SK-N-SH treated with all-trans-retinoic acid at 6 μM for 48 hours (cell line): ENCODE measurements at regions not wholly inside any gene's neighbourhood (a gene's known extent, or its start where the extent isn't known, plus 50 kb on each side); places are given as distances from the start of the nearest gene placed in this dataset.

Source experiments
- ATAC-seq: fragments of 200-7000 bp; cut with Tn5 transposase; 3 replicates; pipeline ENCODE4 v1.9.1; 2020; ENCODE audit warnings: mild to moderate bottlenecking, moderate library complexity
- ARNTL ChIP-seq: fragments of 450-650 bp; formaldehyde crosslinking; IDR thresholded peaks from 2 replicates; pipeline ENCODE4 v1.5.0; 2020; ENCODE audit warnings: low read depth, mild to moderate bottlenecking, moderate library complexity, borderline replicate concordance
- BACH2 ChIP-seq: fragments of 250-450 bp; sonication (Bioruptor Pico); IDR thresholded peaks from 2 replicates; pipeline ENCODE4 v1.9.0; 2021; ENCODE audit warnings: mild to moderate bottlenecking, borderline replicate concordance
- CSDC2 ChIP-seq: fragments of 250-450 bp; sonication (Bioruptor Pico); IDR thresholded peaks from 2 replicates; pipeline ENCODE4 v1.5.0; 2020; ENCODE audit warnings: mild to moderate bottlenecking, moderate library complexity
- ESRRG ChIP-seq: fragments of 250-450 bp; sonication (Bioruptor Pico); IDR thresholded peaks from 2 replicates; pipeline ENCODE4 v1.6.1; 2021; ENCODE audit warnings: mild to moderate bottlenecking
- GLIS3 ChIP-seq: fragments of 250-450 bp; sonication (Bioruptor Pico); IDR thresholded peaks from 2 replicates; pipeline ENCODE4 v1.5.0; 2020; ENCODE audit warnings: mild to moderate bottlenecking, moderate library complexity
- ISL1 ChIP-seq: fragments of 250-450 bp; sonication (Bioruptor Pico); IDR thresholded peaks from 2 replicates; pipeline ENCODE4 v2.1.2; 2022; ENCODE audit warnings: mild to moderate bottlenecking, moderate library complexity
- PATZ1 ChIP-seq: fragments of 250-450 bp; sonication (Bioruptor Pico); IDR thresholded peaks from 2 replicates; pipeline ENCODE4 v1.8.0; 2020; ENCODE audit warnings: mild to moderate bottlenecking, moderate library complexity, borderline replicate concordance
- PPARA ChIP-seq: fragments of 250-450 bp; sonication (Bioruptor Pico); IDR thresholded peaks from 2 replicates; pipeline ENCODE4 v1.5.0; 2020; ENCODE audit warnings: mild to moderate bottlenecking, borderline replicate concordance
- RARB ChIP-seq: fragments of 250-450 bp; sonication (Bioruptor Pico); IDR thresholded peaks from 2 replicates; pipeline ENCODE4 v1.8.0; 2021; ENCODE audit warnings: mild to moderate bottlenecking, moderate library complexity
- SNAI2 ChIP-seq: fragments of 250-450 bp; sonication (Bioruptor Pico); IDR thresholded peaks from 2 replicates; pipeline ENCODE4 v1.5.0; 2020; ENCODE audit warnings: mild to moderate bottlenecking, moderate library complexity
- TCF4 ChIP-seq: fragments of 250-450 bp; sonication (Bioruptor Pico); IDR thresholded peaks from 2 replicates; pipeline ENCODE4 v1.8.0; 2021; ENCODE audit warnings: mild to moderate bottlenecking, moderate library complexity, borderline replicate concordance
- TOX ChIP-seq: fragments of 250-450 bp; sonication (Bioruptor Pico); IDR thresholded peaks from 2 replicates; pipeline ENCODE4 v1.8.0; 2021; ENCODE audit warnings: mild to moderate bottlenecking, moderate library complexity, borderline replicate concordance
- ZFP3 ChIP-seq: fragments of 250-450 bp; sonication (Bioruptor Pico); IDR thresholded peaks from 2 replicates; pipeline ENCODE4 v1.5.0; 2020; ENCODE audit warnings: mild to moderate bottlenecking, moderate library complexity
- ZFP30 ChIP-seq: fragments of 450-650 bp; formaldehyde crosslinking; IDR thresholded peaks from 2 replicates; pipeline ENCODE4 v1.5.0; 2022; ENCODE audit warnings: mild to moderate bottlenecking, moderate library complexity
- ZNF565 ChIP-seq: fragments of 450-650 bp; formaldehyde crosslinking; conservative IDR thresholded peaks from 2 replicates; pipeline ENCODE4 v1.5.0; 2020; ENCODE audit warnings: low read depth, mild to moderate bottlenecking, moderate library complexity
- ZNF70 ChIP-seq: fragments of 450-650 bp; formaldehyde crosslinking; IDR thresholded peaks from 2 replicates; pipeline ENCODE4 v1.5.0; 2020; ENCODE audit warnings: mild to moderate bottlenecking, moderate library complexity
- ZNF8 ChIP-seq: fragments of 450-650 bp; formaldehyde crosslinking; IDR thresholded peaks from 2 replicates; pipeline ENCODE4 v1.5.0; 2020; ENCODE audit warnings: mild to moderate bottlenecking, moderate library complexity
- TF ChIP-seq, protein P1 (sequence below): fragments of 250-450 bp; sonication (Bioruptor Pico); IDR thresholded peaks from 2 replicates; pipeline ENCODE4 v1.5.1; 2020; ENCODE audit warnings: low read depth, mild to moderate bottlenecking, moderate library complexity
- TF ChIP-seq, protein P2 (sequence below): fragments of 250-450 bp; sonication (Bioruptor Pico); IDR thresholded peaks from 2 replicates; pipeline ENCODE4 v1.8.0; 2021; ENCODE audit warnings: low read depth, mild to moderate bottlenecking, moderate library complexity, borderline replicate concordance
- TF ChIP-seq, protein P3 (sequence below): fragments of 250-450 bp; sonication (Bioruptor Pico); IDR thresholded peaks from 2 replicates; pipeline ENCODE4 v1.5.0; 2020; ENCODE audit warnings: mild to moderate bottlenecking, moderate library complexity
- TF ChIP-seq, protein P4 (sequence below): fragments of 250-450 bp; sonication (Bioruptor Pico); IDR thresholded peaks from 2 replicates; pipeline ENCODE4 v1.5.1; 2021; ENCODE audit warnings: mild to moderate bottlenecking, moderate library complexity

DNA sequence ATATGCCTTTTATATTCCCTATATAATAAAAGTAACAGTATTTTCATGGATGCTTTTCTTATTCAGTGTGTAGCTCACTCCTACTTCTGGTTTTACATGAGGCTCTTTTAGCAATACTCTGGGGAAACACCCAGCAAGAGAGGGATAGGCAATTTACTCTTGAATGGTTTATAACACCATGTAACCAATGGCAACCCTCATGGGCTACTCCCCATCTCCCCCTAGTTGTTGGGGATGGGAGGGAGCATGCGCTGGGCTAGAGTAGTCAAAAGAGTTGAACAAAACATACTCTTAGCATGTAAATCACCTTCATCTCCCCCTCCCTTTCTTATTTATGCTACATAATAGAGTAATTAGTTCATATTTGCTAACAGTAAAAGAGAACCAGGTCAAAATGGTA, 140.1 kb upstream of the LRFN2 start (continued):
- TF ChIP-seq, protein P1, sequence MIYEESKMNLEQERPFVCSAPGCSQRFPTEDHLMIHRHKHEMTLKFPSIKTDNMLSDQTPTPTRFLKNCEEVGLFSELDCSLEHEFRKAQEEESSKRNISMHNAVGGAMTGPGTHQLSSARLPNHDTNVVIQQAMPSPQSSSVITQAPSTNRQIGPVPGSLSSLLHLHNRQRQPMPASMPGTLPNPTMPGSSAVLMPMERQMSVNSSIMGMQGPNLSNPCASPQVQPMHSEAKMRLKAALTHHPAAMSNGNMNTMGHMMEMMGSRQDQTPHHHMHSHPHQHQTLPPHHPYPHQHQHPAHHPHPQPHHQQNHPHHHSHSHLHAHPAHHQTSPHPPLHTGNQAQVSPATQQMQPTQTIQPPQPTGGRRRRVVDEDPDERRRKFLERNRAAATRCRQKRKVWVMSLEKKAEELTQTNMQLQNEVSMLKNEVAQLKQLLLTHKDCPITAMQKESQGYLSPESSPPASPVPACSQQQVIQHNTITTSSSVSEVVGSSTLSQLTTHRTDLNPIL (CRISPR knock-in tag), result no peak

DNA sequence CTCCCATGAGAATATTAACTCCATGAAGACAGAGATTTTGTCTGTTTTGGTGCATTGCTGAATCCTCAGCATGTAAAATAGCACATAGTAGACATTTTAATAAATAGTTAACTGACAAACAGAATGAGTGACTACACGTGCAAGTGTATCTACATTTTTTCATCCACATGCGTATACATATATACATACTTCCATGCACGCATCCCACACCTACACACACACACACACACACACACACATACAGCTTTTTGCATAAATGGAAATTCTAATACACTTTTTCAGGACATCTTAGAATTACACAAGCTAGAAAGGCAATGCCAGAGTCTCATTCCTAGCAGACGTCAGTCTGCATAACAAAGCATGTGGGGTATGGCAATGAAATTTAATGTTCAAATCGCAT, 139.7 kb upstream of the LRFN2 start:
- TF ChIP-seq SNAI2 (CRISPR knock-in tag) (no peak), ISL1 (CRISPR knock-in tag) (no peak), RARB (no peak), BACH2 (CRISPR knock-in tag) (no peak), PATZ1 (CRISPR knock-in tag) (no peak), CSDC2 (CRISPR knock-in tag) (no peak)
- TF ChIP-seq, all 23 proteins: peak for 0
- no peak for ATAC-seq

DNA sequence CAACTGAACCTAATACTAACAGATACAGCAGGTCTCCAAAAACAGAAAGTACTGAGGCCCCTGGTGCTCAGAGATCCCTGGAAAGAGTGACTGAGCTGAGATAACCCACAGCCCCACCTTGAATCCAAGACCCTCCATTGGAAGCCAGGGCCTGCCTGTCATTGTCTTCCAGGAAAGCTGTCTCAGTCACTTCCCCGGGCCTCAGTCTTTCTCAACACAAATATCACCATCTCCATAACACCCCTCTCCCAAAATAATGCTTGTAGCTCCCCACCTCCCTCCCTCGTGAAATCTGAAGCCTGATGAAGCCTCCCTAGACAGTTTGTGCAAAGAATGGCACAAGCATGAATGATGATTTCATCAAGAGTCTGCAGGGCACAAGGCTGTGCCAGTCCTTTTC, 138.2 kb upstream of the LRFN2 start:
- TF ChIP-seq RARB (no peak), CSDC2 (CRISPR knock-in tag) (no peak), ESRRG (no peak), PPARA (CRISPR knock-in tag) (no peak), ZNF8 (CRISPR knock-in tag) (no peak)
- TF ChIP-seq, protein P1 (CRISPR knock-in tag), result no peak
- no peak for ATAC-seq

DNA sequence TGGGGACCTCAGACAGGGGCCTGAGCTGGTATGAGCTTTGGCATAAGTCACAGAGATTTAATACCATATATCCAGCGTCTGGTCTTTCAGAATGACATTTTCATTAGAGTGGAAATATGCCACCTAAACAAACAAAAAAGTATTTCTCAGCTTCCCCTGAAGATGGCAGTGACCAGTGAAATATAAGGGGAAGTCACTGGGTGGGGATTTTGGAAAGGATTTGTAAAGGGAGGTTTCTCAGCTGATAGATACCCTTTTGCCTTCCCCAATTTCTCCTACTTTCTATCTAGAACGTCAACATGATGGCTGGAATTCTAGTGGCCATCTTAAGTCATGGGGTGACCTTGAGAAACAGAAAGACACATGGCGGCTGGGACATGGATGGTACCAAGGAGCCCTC, 137.7 kb upstream of the LRFN2 start:
- TF ChIP-seq, protein P2, sequence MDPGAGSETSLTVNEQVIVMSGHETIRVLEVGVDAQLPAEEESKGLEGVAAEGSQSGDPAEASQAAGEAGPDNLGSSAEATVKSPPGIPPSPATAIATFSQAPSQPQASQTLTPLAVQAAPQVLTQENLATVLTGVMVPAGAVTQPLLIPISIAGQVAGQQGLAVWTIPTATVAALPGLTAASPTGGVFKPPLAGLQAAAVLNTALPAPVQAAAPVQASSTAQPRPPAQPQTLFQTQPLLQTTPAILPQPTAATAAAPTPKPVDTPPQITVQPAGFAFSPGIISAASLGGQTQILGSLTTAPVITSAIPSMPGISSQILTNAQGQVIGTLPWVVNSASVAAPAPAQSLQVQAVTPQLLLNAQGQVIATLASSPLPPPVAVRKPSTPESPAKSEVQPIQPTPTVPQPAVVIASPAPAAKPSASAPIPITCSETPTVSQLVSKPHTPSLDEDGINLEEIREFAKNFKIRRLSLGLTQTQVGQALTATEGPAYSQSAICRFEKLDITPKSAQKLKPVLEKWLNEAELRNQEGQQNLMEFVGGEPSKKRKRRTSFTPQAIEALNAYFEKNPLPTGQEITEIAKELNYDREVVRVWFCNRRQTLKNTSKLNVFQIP (CRISPR knock-in tag), result no peak
- TF ChIP-seq GLIS3 (no peak), PPARA (CRISPR knock-in tag) (no peak), ZNF70 (CRISPR knock-in tag) (no peak)

DNA sequence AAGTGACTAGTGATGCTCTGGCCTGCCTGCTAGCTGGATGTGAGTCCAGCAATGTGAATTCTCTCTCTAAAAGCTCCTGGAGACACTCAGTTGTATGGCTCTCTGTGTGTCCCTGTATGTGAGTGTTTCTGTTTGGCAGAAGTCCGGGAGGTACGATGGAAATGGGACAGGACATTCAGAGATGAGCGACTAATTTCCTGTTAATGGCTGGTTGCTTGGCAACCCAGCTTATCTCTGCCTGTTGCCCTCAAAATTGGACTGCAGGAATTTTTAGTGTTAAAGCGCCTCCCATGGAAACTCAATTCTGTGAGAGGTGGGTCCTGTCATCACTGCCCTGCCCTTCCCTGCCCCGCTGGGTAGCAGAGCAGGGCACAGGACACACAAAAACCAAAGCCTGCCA, 136.8 kb upstream of the LRFN2 start:
- ATAC-seq, result peak; percentile 13; the same call in 1 of the 3 replicates
- no peak for TF ChIP-seq BACH2 (CRISPR knock-in tag)
- TF ChIP-seq ZFP30 (CRISPR knock-in tag), result no peak
- no peak for TF ChIP-seq PATZ1 (CRISPR knock-in tag)
- peak; percentile 20; the same call in 1 of the 2 replicates for TF ChIP-seq ISL1 (CRISPR knock-in tag)
- TF ChIP-seq PPARA (CRISPR knock-in tag), result no peak
- TF ChIP-seq TOX (CRISPR knock-in tag), result no peak
- no peak for TF ChIP-seq ZNF70 (CRISPR knock-in tag)
- TF ChIP-seq RARB, result no peak
- no peak for TF ChIP-seq ARNTL (CRISPR knock-in tag)
- TF ChIP-seq ZFP3 (CRISPR knock-in tag), result no peak
- peak; percentile 18; the same call in 1 of the 2 replicates for TF ChIP-seq TCF4
- TF ChIP-seq CSDC2 (CRISPR knock-in tag), result no peak
- TF ChIP-seq, protein P3, sequence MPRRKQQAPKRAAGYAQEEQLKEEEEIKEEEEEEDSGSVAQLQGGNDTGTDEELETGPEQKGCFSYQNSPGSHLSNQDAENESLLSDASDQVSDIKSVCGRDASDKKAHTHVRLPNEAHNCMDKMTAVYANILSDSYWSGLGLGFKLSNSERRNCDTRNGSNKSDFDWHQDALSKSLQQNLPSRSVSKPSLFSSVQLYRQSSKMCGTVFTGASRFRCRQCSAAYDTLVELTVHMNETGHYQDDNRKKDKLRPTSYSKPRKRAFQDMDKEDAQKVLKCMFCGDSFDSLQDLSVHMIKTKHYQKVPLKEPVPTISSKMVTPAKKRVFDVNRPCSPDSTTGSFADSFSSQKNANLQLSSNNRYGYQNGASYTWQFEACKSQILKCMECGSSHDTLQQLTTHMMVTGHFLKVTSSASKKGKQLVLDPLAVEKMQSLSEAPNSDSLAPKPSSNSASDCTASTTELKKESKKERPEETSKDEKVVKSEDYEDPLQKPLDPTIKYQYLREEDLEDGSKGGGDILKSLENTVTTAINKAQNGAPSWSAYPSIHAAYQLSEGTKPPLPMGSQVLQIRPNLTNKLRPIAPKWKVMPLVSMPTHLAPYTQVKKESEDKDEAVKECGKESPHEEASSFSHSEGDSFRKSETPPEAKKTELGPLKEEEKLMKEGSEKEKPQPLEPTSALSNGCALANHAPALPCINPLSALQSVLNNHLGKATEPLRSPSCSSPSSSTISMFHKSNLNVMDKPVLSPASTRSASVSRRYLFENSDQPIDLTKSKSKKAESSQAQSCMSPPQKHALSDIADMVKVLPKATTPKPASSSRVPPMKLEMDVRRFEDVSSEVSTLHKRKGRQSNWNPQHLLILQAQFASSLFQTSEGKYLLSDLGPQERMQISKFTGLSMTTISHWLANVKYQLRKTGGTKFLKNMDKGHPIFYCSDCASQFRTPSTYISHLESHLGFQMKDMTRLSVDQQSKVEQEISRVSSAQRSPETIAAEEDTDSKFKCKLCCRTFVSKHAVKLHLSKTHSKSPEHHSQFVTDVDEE, result peak; percentile 37; the same call in 1 of the 2 replicates
- no peak for TF ChIP-seq ZNF565
- TF ChIP-seq, protein P4, sequence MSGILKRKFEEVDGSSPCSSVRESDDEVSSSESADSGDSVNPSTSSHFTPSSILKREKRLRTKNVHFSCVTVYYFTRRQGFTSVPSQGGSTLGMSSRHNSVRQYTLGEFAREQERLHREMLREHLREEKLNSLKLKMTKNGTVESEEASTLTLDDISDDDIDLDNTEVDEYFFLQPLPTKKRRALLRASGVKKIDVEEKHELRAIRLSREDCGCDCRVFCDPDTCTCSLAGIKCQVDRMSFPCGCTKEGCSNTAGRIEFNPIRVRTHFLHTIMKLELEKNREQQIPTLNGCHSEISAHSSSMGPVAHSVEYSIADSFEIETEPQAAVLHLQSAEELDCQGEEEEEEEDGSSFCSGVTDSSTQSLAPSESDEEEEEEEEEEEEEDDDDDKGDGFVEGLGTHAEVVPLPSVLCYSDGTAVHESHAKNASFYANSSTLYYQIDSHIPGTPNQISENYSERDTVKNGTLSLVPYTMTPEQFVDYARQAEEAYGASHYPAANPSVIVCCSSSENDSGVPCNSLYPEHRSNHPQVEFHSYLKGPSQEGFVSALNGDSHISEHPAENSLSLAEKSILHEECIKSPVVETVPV (CRISPR knock-in tag), result no peak
- TF ChIP-seq ESRRG, result no peak

More for the DNA sequence above, 137.7 kb upstream of the LRFN2 start:
- no peak for ATAC-seq
